ES-I3 (cell line): ENCODE measurements at regions not wholly inside any gene's neighbourhood (a gene's known extent, or its start where the extent isn't known, plus 50 kb on each side); places are given as distances from the start of the nearest gene placed in this dataset.

Source experiments
- H3K36me3 ChIP-seq: 2 replicates; pipeline ENCODE4 v1.6.1; 2013; ENCODE audit warnings: mild to moderate bottlenecking, low read length, control low read depth, moderate library complexity; ENCODE audit not compliant: insufficient read depth
- H3K4me1 ChIP-seq: 2 replicates; pipeline ENCODE4 v1.6.1; 2013; ENCODE audit warnings: mild to moderate bottlenecking, control low read depth, low read length; ENCODE audit not compliant: insufficient read depth
- H3K9ac ChIP-seq: 2 replicates; pipeline ENCODE4 v1.6.1; 2013; ENCODE audit warnings: low read depth, mild to moderate bottlenecking, low read length, moderate library complexity
- H3K9me3 ChIP-seq: 2 replicates; pipeline ENCODE4 v1.6.1; 2013; ENCODE audit warnings: mild to moderate bottlenecking, low read length, moderate library complexity; ENCODE audit not compliant: control insufficient read depth, insufficient read depth

- H3K4me1 ChIP-seq: peaks cover 11% of the 10 kb centered on the region
- no peaks in the 10 kb centered on the region for H3K36me3 ChIP-seq
- H3K9me3 ChIP-seq: peaks cover 5% of the 10 kb centered on the region; the same call in 1 of the 2 replicates
- H3K9ac ChIP-seq: no peak overlapping the region
These were observed 328.4 kb downstream of the RAB3C start for GRCh38 chr5:58911270-58911669.

GRCh38 chr5:58912116-58912515 is 329.2 kb downstream of the RAB3C start:
- no peak overlapping the region for H3K9ac ChIP-seq
- H3K4me1 ChIP-seq: peaks cover 15% of the 10 kb centered on the region
- H3K36me3 ChIP-seq: no peaks in the 10 kb centered on the region
- peaks cover 4% of the 10 kb centered on the region; the same call in 1 of the 2 replicates for H3K9me3 ChIP-seq

GRCh38 chr5:58913406-58913990 is 330.6 kb downstream of the RAB3C start:
- peaks cover 4% of the 10 kb centered on the region; the same call in 1 of the 2 replicates for H3K9me3 ChIP-seq
- H3K4me1 ChIP-seq: peaks cover 27% of the 10 kb centered on the region
- no peaks in the 10 kb centered on the region for H3K36me3 ChIP-seq
- H3K9ac ChIP-seq: no peak overlapping the region

GRCh38 chr5:58918021-58918729 is 335.3 kb downstream of the RAB3C start:
- Histone ChIP-seq H3K4me1 (peaks cover 58% of the 10 kb centered on the region), H3K9ac (no peak overlapping the region), H3K9me3 (no peaks in the 10 kb centered on the region), H3K36me3 (no peaks in the 10 kb centered on the region)
